ENCODE measurements at regions not wholly inside any gene's neighbourhood (a gene's known extent, or its start where the extent isn't known, plus 50 kb on each side); places are given as distances from the start of the nearest gene placed in this dataset.

DNA sequence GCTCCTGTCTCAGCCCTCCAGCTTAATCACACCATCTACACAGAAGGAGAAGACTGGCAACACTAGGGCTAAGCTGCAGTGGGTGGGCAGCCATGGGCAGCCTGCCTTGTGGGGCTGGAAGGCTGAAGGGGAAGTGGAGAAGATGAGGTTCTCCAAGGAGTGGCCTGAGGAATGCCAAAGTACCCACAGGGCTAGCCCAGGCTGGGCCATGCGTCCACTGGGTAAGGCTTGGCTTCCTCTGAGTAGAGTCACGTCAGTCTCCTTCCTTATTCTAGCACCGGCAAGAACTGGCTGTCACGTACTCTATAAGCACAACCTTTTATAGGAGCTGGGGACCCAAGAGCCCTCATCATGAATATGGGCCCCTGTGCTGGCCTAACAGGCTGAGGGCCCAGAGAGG is 110.6 kb upstream of the SIRPA start:
- H3K4me1 Mint-ChIP-seq = no peaks in the 10 kb centered on the region
- H3K36me3 Mint-ChIP-seq = no peaks in the 10 kb centered on the region
- H3K27ac Mint-ChIP-seq = no peak overlapping the region
- DNase-seq = no peak
- no peaks in the 10 kb centered on the region for H3K9me3 Mint-ChIP-seq
- no peak for ATAC-seq (ENCODE audit: low read depth)
- POLR2A ChIA-PET = no interaction called here
- no peak overlapping the region for H3K4me3 Mint-ChIP-seq
- H3K27me3 Mint-ChIP-seq = peaks cover 41% of the 10 kb centered on the region

DNA sequence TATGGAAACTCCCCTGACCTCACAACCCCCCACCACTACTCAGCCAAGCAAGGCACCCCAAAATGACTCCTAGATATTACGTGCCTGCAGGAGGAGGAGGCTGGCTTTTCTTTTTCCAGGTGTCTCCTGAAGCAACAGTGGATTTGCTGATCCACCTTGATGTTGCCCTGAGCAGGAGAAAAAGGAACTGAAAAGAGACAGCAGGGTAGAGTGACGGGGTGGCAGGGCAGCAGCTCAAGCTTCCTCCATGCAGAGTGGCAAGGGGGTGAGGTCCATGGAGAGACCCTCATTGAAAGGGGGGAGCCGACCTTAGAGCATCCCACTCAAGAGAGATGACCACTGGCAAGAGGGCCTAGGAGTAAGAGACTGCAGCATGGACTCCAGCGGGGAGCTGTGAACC is 112.0 kb upstream of the SIRPA start:
- no peaks in the 10 kb centered on the region for H3K4me1 Mint-ChIP-seq
- POLR2A ChIA-PET = no interaction called here
- no peak overlapping the region for H3K4me3 Mint-ChIP-seq
- DNase-seq (no peak), ATAC-seq (ENCODE audit: low read depth) (no peak)
- H3K27ac Mint-ChIP-seq = no peak overlapping the region
- no peaks in the 10 kb centered on the region for H3K36me3 Mint-ChIP-seq
- H3K9me3 Mint-ChIP-seq = no peaks in the 10 kb centered on the region
- peaks cover 30% of the 10 kb centered on the region for H3K27me3 Mint-ChIP-seq

DNA sequence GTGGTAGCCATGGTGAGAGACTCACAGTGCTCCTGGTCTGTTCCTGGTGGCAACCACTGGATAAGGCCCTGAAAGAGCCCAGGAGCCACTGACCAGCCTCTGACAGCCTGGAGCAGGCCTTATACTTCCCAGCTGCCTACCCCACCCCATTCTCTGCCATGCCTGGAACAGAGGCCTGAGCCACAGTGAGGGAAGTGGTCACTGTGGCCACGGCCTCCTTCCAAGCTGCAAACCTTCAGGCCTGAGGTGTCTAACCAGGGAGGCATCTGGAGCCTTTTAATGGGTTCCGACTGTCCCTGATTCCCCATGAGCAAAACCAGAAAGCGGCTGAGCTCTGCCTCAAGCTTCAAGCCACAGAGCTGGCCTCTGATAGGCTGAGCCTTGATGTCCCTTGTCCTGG is 113.0 kb upstream of the SIRPA start:
- no peaks in the 10 kb centered on the region for H3K36me3 Mint-ChIP-seq
- H3K27me3 Mint-ChIP-seq = peaks cover 23% of the 10 kb centered on the region
- no peaks in the 10 kb centered on the region for H3K9me3 Mint-ChIP-seq
- no peak for ATAC-seq (ENCODE audit: low read depth)
- POLR2A ChIA-PET = no interaction called here
- H3K4me3 Mint-ChIP-seq = no peak overlapping the region
- DNase-seq = no peak
- peaks cover 2% of the 10 kb centered on the region for H3K4me1 Mint-ChIP-seq
- H3K27ac Mint-ChIP-seq = no peak overlapping the region

DNA sequence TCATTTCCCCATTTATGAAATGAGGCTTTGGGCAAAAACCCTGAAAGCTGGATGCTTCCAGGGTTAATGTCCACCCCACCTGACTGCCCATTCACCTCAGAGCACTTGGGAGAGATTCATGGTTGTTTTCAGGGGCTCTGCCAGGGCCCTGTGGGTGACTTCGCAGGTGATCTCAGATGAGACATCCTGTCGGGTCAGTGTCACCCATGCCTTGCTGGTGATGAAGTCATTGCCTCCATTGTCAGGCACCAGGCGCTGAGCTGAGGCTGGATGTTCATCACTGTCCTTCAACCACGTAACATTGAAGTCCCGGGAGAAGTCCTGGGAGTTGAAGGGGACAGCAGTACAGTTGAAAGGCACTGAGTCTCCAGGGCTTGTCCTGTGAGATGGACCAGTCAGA is 115.6 kb upstream of the SIRPA start:
- DNase-seq = no peak

DNA sequence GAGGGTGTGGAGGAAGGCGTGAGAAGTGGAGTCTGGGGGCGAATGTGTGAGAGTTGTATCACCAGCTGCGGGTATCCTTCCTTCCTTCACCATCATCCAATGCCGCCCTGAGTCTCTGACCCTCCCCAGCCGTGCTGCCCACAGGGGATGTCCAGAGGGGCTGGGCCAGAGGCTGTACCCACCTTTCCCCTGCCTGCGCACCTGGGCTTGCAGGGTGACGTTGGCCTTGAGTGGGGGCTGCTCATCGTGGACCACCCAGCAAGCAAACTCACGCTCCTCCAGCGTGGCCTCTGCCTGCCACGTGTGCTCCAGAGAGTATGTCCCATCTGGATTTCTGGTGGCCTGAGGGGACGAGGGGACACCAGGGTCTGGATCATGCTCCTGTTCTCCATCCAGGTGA is 116.9 kb upstream of the SIRPA start:
- peaks cover 7% of the 10 kb centered on the region for H3K27me3 Mint-ChIP-seq
- no peaks in the 10 kb centered on the region for H3K36me3 Mint-ChIP-seq
- H3K4me3 Mint-ChIP-seq = no peak overlapping the region
- POLR2A ChIA-PET = no interaction called here
- H3K4me1 Mint-ChIP-seq = peaks cover 2% of the 10 kb centered on the region
- H3K27ac Mint-ChIP-seq = no peak overlapping the region
- no peak for DNase-seq
- H3K9me3 Mint-ChIP-seq = no peaks in the 10 kb centered on the region
- ATAC-seq (ENCODE audit: low read depth) = no peak

More for the DNA sequence above, 115.6 kb upstream of the SIRPA start:
- Mint-ChIP-seq H3K4me1 (peaks cover 2% of the 10 kb centered on the region), H3K27ac (no peak overlapping the region), H3K9me3 (no peaks in the 10 kb centered on the region), H3K36me3 (no peaks in the 10 kb centered on the region), H3K27me3 (peaks cover 10% of the 10 kb centered on the region), H3K4me3 (no peak overlapping the region)
- ATAC-seq (ENCODE audit: low read depth) = no peak
- POLR2A ChIA-PET = no interaction called here

DNA sequence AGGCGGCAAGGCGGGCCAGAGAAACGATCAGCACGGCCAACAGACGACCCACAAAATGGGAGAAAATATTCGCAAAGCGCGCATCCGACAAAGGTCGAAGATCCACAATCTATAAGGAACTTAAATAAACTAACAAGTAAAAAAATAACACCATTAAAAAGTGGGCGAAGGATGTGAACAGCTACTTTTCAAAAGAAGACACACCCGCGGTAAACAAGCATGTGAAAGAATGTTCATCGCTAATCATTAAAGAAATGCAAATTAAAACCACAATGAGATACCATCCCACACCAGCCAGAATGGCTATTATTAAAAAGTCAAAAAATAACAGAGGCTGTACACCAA is 117.8 kb upstream of the SIRPA start:
- POLR2A ChIA-PET = interaction anchor here (1.0 kb wide), 1 partner anchor 13 kb away, joined by 3 read pairs; no protein-coding TSS in a partner anchor
- Mint-ChIP-seq H3K9me3 (no peaks in the 10 kb centered on the region), H3K27me3 (peaks cover 5% of the 10 kb centered on the region), H3K36me3 (no peaks in the 10 kb centered on the region), H3K27ac (no peak overlapping the region), H3K4me1 (peaks cover 2% of the 10 kb centered on the region), H3K4me3 (peak overlapping the region; percentile 80)
- DNase-seq (no peak), ATAC-seq (ENCODE audit: low read depth) (no peak)

DNA sequence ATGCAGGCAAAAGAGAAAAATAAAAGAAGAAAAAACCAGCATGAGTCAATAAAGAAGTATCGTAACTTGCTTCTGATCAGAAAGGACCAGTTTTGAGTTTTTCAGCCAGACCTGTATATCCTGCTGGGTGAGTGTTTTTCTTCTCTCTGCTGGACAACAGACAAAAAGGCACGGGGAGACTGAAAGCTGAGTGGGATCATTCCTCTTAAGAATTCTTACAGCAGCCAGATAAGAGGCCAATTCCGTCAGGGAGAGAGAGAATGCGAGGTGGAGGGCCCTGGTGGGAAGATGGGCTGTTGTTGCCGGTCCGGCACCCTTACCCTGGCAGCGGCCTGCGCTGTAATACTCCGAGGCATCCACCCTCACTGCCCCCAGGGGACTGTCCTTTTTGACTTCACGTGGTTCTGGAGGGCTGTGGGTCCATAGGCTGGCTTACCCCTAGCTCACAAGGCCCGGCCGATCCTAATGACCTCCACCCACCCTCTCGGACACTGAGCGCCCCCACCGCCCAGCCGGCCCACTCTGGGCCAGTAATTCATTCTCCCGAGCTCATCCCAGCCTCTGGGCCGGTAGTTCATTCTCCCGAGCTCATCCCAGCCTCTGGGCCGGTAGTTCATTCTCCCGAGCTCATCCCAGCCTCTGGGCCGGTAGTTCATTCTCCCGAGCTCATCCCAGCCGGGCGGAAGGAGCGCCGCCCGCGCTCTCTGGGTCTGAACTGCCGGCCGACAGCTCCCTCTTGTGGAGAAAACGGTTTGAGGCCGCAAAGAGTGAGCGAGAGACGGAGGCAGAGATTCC is 118.3 kb upstream of the SIRPA start:
- Mint-ChIP-seq H3K27ac (no peak overlapping the region), H3K27me3 (peaks cover 5% of the 10 kb centered on the region), H3K4me1 (peaks cover 2% of the 10 kb centered on the region), H3K36me3 (no peaks in the 10 kb centered on the region), H3K9me3 (no peaks in the 10 kb centered on the region), H3K4me3 (peak overlapping the region; percentile 80)
- ATAC-seq (ENCODE audit: low read depth) (peak; percentile 84), DNase-seq (peak; percentile 85)
- POLR2A ChIA-PET = interaction anchor here (0.6 to 1.0 kb wide), 2 partner anchors 13 to 70 kb away, joined by 3 read pairs; no protein-coding TSS in a partner anchor

DNA sequence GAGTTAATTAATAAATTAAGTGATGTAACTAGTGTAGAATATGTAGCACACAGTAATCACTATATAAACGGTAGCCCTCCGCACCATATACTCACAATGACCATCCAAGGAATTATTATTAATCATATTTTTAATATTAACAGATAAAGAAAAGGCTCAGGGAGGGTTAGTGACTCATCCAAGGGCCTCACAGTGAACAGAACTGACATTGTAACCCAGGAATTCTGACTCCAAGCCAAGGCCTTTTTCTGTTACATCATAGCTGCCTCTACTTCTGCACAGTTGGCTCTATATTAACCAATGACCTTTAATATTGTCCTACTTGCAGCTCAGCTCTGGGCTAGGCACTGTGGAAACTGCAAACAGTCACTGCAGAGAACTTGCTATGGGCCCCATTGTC is 117.5 kb upstream of the SIRPG start:
- DNase-seq (no peak), ATAC-seq (ENCODE audit: low read depth) (no peak)
- POLR2A ChIA-PET = no interaction called here
- H3K4me1 Mint-ChIP-seq = peaks cover 2% of the 10 kb centered on the region
- no peak overlapping the region for H3K4me3 Mint-ChIP-seq
- H3K9me3 Mint-ChIP-seq = no peaks in the 10 kb centered on the region
- no peaks in the 10 kb centered on the region for H3K36me3 Mint-ChIP-seq
- peaks cover 2% of the 10 kb centered on the region for H3K27me3 Mint-ChIP-seq
- no peak overlapping the region for H3K27ac Mint-ChIP-seq

DNA sequence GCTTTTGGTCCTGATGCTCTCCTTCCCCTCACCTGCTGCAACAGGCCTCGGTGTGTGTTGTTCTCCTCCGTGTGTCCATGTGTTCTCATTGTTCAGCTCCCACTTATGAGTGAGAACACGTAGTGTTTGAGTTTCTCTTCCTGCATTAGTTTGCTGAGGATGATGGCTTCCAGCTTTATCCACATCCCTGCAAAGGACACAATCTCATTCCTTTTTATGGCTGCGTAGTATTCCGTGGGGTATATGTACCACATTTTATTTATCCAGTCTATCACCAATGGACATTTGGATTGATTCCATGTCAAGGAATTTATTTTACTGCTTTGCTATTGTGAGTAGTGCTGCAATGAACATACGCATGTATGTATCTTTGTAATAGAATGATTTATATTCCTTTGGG is 116.9 kb upstream of the SIRPG start:
- no peak for ATAC-seq (ENCODE audit: low read depth)
- H3K27ac Mint-ChIP-seq = no peak overlapping the region
- no peak for DNase-seq
- H3K27me3 Mint-ChIP-seq = peaks cover 4% of the 10 kb centered on the region
- no peak overlapping the region for H3K4me3 Mint-ChIP-seq
- H3K36me3 Mint-ChIP-seq = no peaks in the 10 kb centered on the region
- H3K9me3 Mint-ChIP-seq = no peaks in the 10 kb centered on the region
- H3K4me1 Mint-ChIP-seq = peaks cover 2% of the 10 kb centered on the region
- POLR2A ChIA-PET = no interaction called here

DNA sequence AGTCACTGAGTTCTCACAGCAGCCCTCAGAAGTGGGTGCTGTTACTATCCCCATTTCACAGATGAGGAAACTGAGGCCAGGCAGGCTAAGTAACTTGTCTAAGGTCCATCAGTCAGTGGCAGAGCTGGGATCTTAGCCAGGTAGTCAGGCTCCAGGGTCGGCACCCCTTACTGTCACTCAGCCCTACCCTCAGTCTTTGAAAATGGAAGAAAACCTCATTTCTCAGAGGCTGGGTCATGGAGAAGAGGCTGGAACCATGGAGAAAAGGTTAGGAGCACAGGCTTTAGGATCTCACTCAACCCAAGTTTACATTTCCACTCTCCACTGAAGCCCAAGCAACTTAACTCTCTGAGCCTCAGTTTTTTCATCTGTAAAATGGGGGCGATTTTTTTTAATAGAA is 116.2 kb upstream of the SIRPG start:
- H3K9me3 Mint-ChIP-seq = no peaks in the 10 kb centered on the region
- H3K4me1 Mint-ChIP-seq = peaks cover 2% of the 10 kb centered on the region
- no peak overlapping the region for H3K27ac Mint-ChIP-seq

DNA sequence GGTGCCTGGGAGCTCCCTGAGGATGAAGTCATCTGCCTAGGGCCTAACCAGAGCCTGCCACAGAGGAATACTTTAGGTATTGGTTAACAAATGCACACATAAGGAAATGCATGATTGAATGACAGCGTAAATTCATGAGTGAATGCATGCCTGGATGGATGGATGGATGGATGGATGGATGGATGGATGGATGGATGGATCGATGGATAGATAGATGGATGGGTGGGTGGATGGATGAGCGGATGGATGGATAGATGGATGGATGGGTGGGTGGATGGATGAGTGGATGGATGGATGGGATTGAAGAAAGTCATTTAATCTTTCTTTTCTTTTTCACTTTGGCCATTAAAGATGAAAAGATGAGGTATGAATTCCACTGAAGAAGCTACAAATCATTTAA is 111.9 kb upstream of the SIRPG start:
- no peak overlapping the region for H3K4me3 Mint-ChIP-seq
- no peak overlapping the region for H3K27ac Mint-ChIP-seq
- H3K36me3 Mint-ChIP-seq = no peaks in the 10 kb centered on the region
- peaks cover under 1% of the 10 kb centered on the region for H3K4me1 Mint-ChIP-seq
- H3K9me3 Mint-ChIP-seq = no peaks in the 10 kb centered on the region
- peaks cover 8% of the 10 kb centered on the region for H3K27me3 Mint-ChIP-seq
- ATAC-seq (ENCODE audit: low read depth) = no peak
- POLR2A ChIA-PET = no interaction called here
- DNase-seq = no peak

More for the DNA sequence above, 116.2 kb upstream of the SIRPG start:
- DNase-seq (no peak), ATAC-seq (ENCODE audit: low read depth) (no peak)
- H3K27me3 Mint-ChIP-seq = peaks cover 5% of the 10 kb centered on the region
- H3K4me3 Mint-ChIP-seq = no peak overlapping the region
- no peaks in the 10 kb centered on the region for H3K36me3 Mint-ChIP-seq
- POLR2A ChIA-PET = no interaction called here

DNA sequence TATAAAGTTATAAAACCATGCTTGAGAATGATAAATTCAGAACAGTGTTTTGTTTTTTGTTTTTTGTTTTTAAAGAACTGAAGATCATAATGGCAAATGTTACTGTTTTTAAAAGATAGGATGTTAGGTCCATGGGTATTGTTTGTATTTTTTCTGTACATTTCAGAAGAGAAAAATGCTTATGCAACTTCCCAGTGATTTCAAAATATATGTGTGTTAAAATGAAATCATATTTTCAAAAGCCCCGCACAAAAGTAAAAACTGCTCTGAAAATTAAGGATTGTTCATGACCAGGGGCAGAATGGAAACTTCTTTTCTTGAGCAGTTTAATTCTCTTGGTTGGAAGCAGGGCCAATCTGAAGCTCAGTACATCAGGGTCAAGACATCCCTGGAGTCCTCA is 109.2 kb upstream of the SIRPG start:
- H3K4me3 Mint-ChIP-seq = no peak overlapping the region
- H3K27me3 Mint-ChIP-seq = peaks cover 8% of the 10 kb centered on the region
- peaks cover 1% of the 10 kb centered on the region for H3K4me1 Mint-ChIP-seq
- ATAC-seq (ENCODE audit: low read depth) (no peak), DNase-seq (no peak)
- no peaks in the 10 kb centered on the region for H3K9me3 Mint-ChIP-seq
- POLR2A ChIA-PET = no interaction called here
- H3K36me3 Mint-ChIP-seq = no peaks in the 10 kb centered on the region
- no peak overlapping the region for H3K27ac Mint-ChIP-seq

DNA sequence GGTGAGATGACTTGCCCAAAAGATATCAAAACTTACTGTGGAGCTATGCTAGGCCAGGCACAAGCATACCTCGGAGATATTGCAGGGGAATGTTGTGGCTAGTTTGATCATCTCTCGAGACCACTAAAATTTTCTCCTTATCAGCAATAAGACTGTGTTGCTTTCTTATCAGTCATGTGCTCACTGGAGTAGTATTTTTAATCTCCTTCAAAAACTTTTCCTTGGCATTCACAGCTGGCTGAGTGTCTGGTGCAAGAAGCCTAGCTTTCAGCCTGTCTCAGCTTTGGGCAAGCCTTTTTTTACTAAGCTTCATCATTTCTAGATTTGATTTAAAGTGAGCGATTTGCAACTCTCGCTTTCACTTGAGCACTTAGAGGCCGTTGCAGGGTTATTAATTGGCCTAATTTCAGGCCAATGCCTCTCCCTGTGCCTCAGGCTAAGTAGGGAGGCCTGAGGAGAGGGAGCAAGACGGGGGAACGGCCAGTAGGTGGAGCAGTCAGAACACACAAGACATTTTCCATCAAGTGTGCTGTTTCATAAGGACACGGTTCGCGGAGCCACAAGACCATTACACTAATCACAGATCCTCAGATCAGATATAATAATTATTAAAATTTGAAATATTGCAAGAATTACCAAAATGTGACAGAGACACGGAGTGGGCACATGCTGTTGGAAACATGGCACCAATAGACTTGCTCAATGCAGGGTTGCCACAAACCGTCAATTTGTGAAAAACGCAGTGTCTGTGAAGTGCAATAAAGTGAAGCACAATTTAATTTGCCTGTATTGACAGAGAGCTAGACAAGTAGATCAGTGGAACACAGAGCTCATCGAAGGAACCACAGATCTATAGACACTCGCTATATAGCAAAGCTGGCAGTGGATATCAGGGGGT is 106.8 kb upstream of the SIRPG start:
- Mint-ChIP-seq H3K9me3 (no peaks in the 10 kb centered on the region), H3K4me3 (no peak overlapping the region), H3K36me3 (no peaks in the 10 kb centered on the region), H3K4me1 (peaks cover 1% of the 10 kb centered on the region), H3K27me3 (peaks cover 4% of the 10 kb centered on the region), H3K27ac (no peak overlapping the region)
- peak; percentile 68 for ATAC-seq (ENCODE audit: low read depth)
- POLR2A ChIA-PET = interaction anchor here (1.0 kb wide), 1 partner anchor 13 kb away, joined by 3 read pairs; no protein-coding TSS in a partner anchor
- peak; percentile 58 for DNase-seq

DNA sequence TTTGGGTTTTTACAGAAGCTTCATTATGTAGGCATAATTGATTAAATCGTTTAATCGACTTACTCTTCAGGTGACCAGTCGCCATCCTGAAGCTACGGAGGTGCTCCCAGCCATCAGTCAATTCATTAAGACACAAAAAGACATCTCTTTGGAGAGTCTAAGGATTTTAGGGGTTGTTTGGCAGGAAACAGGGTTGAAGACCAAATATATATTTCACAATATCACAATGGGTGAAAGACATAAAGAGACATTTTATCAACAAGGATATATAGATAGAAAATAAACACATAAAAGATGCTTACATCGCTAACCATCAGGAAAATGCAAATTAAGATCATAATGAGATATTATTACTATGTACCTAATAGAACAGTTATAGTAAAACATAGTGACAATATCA is 104.0 kb upstream of the SIRPG start:
- peaks cover 5% of the 10 kb centered on the region for H3K4me1 Mint-ChIP-seq
- no peaks in the 10 kb centered on the region for H3K36me3 Mint-ChIP-seq
- H3K27ac Mint-ChIP-seq = no peak overlapping the region
- ATAC-seq (ENCODE audit: low read depth) (no peak), DNase-seq (no peak)
- no peaks in the 10 kb centered on the region for H3K9me3 Mint-ChIP-seq
- H3K27me3 Mint-ChIP-seq = no peaks in the 10 kb centered on the region
- H3K4me3 Mint-ChIP-seq = no peak overlapping the region
- POLR2A ChIA-PET = no interaction called here
